GM23338 (cell line): ENCODE measurements at regions not wholly inside any gene's neighbourhood (a gene's known extent, or its start where the extent isn't known, plus 50 kb on each side); places are given as distances from the start of the nearest gene placed in this dataset.

Source experiments
- ATAC-seq: fragments of 200-7000 bp; cut with Tn5 transposase; 3 replicates; pipeline ENCODE4 v1.9.1; 2020
- DNase-seq: peaks from one replicate; pipeline ENCODE4 v3.0.0-alpha.2; 2015; ENCODE audit warnings: low spot score
- H2AFZ ChIP-seq: fragments of 200-600 bp; sonication (generic); 2 replicates; pipeline ENCODE4 v1.8.0; 2016; ENCODE audit warnings: antibody characterized with exemption, mild to moderate bottlenecking, moderate library complexity
- H3F3A ChIP-seq: fragments of 200-600 bp; sonication (generic); replicated peaks from 2 replicates; pipeline ENCODE4 v1.8.0; 2017; ENCODE audit warnings: antibody characterized with exemption, mixed run types, low read depth
- H3K27ac ChIP-seq: fragments of 200-600 bp; sonication (generic); 2 replicates; pipeline ENCODE4 v1.6.1; 2016; ENCODE audit warnings: low read depth
- H3K27me3 ChIP-seq: fragments of 200-600 bp; sonication (generic); 2 replicates; pipeline ENCODE4 v1.8.0; 2016; ENCODE audit warnings: mild to moderate bottlenecking, mixed run types, moderate library complexity; ENCODE audit not compliant: insufficient read depth
- H3K36me3 ChIP-seq: fragments of 200-600 bp; sonication (generic); 2 replicates; pipeline ENCODE4 v1.8.0; 2016; ENCODE audit warnings: mild to moderate bottlenecking; ENCODE audit not compliant: insufficient read depth
- H3K4me1 ChIP-seq: fragments of 200-600 bp; sonication (generic); 2 replicates; pipeline ENCODE4 v1.8.0; 2016; ENCODE audit warnings: mild to moderate bottlenecking, moderate library complexity; ENCODE audit not compliant: insufficient read depth
- H3K4me2 ChIP-seq: fragments of 200-600 bp; sonication (generic); 2 replicates; pipeline ENCODE4 v1.7.1; 2017; ENCODE audit warnings: mixed run types
- H3K4me3 ChIP-seq: fragments of 200-600 bp; sonication (generic); 2 replicates; pipeline ENCODE4 v1.6.1; 2016; ENCODE audit warnings: mixed run types
- H3K79me2 ChIP-seq: fragments of 200-600 bp; sonication (generic); replicated peaks from 2 replicates; pipeline ENCODE4 v1.8.0; 2017; ENCODE audit warnings: mild to moderate bottlenecking; ENCODE audit not compliant: insufficient read depth
- H3K9me2 ChIP-seq: fragments of 200-600 bp; sonication (generic); 2 replicates; pipeline ENCODE4 v1.8.0; 2017; ENCODE audit not compliant: insufficient read depth
- H4K20me1 ChIP-seq: fragments of 200-600 bp; sonication (generic); replicated peaks from 2 replicates; pipeline ENCODE4 v1.8.0; 2017; ENCODE audit warnings: mild to moderate bottlenecking; ENCODE audit not compliant: insufficient read depth
- H3K27ac Mint-ChIP-seq: 2 replicates; pipeline ENCODE4 v1.8.0; 2020; ENCODE audit warnings: inconsistent platforms, mild to moderate bottlenecking, moderate library complexity, mixed read lengths
- H3K27me3 Mint-ChIP-seq: 3 replicates; pipeline ENCODE4 v1.8.0; 2022; ENCODE audit warnings: low read depth, mild to moderate bottlenecking, moderate library complexity, mixed read lengths, inconsistent platforms; ENCODE audit not compliant: insufficient read depth, poor library complexity
- H3K36me3 Mint-ChIP-seq: 3 replicates; pipeline ENCODE4 v1.8.0; 2021; ENCODE audit warnings: low read depth, mild to moderate bottlenecking, inconsistent platforms, moderate library complexity, mixed read lengths
- H3K4me1 Mint-ChIP-seq: 3 replicates; pipeline ENCODE4 v1.8.0; 2020; ENCODE audit warnings: mild to moderate bottlenecking, inconsistent platforms, mixed read lengths
- H3K4me3 Mint-ChIP-seq: 3 replicates; pipeline ENCODE4 v1.8.0; 2021; ENCODE audit warnings: moderate library complexity, mild to moderate bottlenecking, inconsistent platforms, mixed read lengths
- H3K9me3 Mint-ChIP-seq: 3 replicates; pipeline ENCODE4 v1.8.0; 2020; ENCODE audit warnings: moderate library complexity, mild to moderate bottlenecking, inconsistent platforms, mixed read lengths
- CREB1 ChIP-seq: fragments of 250-450 bp; sonication (Bioruptor Pico); IDR thresholded peaks from 2 replicates; pipeline ENCODE4 v1.5.0; 2020; ENCODE audit warnings: low read depth, mild to moderate bottlenecking, moderate library complexity
- CTCF ChIP-seq, 2 experiments: fragments of 200-600 bp in 1 of 2; sonication (generic) in 1 of 2; conservative IDR thresholded peaks; 2 replicates each; pipeline versions ENCODE4 v1.5.1 to v1.6.1; 2016 to 2017; ENCODE audit warnings: antibody characterized with exemption in 2 of 2, low read depth in 2 of 2, mild to moderate bottlenecking in 2 of 2, moderate library complexity in 1 of 2
- ETS1 ChIP-seq: IDR thresholded peaks from 2 replicates; pipeline ENCODE4 v1.6.1; 2016; ENCODE audit warnings: antibody characterized with exemption
- EZH2 ChIP-seq: fragments of 200-600 bp; sonication (generic); IDR thresholded peaks from one replicate; pipeline ENCODE4 v1.8.0; 2017; ENCODE audit warnings: antibody characterized with exemption, mild to moderate bottlenecking, low read depth; ENCODE audit not compliant: unreplicated experiment
- NANOG ChIP-seq: IDR thresholded peaks from 2 replicates; pipeline ENCODE4 v1.6.1; 2016; ENCODE audit warnings: antibody characterized with exemption, borderline replicate concordance
- POLR2AphosphoS5 ChIP-seq: IDR thresholded peaks from 2 replicates; pipeline ENCODE4 v1.6.1; 2016; ENCODE audit warnings: antibody characterized with exemption, low read depth
- ZNF114 ChIP-seq: fragments of 250-450 bp; sonication (Bioruptor Pico); IDR thresholded peaks from 2 replicates; pipeline ENCODE4 v1.5.0; 2020; ENCODE audit warnings: mild to moderate bottlenecking, moderate library complexity
- ZNF331 ChIP-seq: fragments of 250-450 bp; sonication (Bioruptor Pico); IDR thresholded peaks from 2 replicates; pipeline ENCODE4 v1.5.0; 2020; ENCODE audit warnings: low read depth, mild to moderate bottlenecking, moderate library complexity
- ZNF462 ChIP-seq: fragments of 250-450 bp; sonication (Bioruptor Pico); IDR thresholded peaks from 2 replicates; pipeline ENCODE4 v1.5.0; 2020; ENCODE audit warnings: mild to moderate bottlenecking, moderate library complexity

- TF ChIP-seq ZNF462 (CRISPR knock-in tag) = no peak
These were observed 1137.0 kb downstream of the HACE1 start (continued) for GRCh38 chr6:103722683-103723082.

GRCh38 chr6:103721923-103722322 lies 1137.8 kb downstream of the HACE1 start:
- no peak for DNase-seq
- no peaks in the 10 kb centered on the region for H3K27me3 ChIP-seq
- Mint-ChIP-seq H3K4me1 (no peaks in the 10 kb centered on the region), H3K27ac (no peak overlapping the region), H3K9me3 (no peaks in the 10 kb centered on the region), H3K36me3 (no peaks in the 10 kb centered on the region), H3K4me3 (no peak overlapping the region), H3K27me3 (no peaks in the 10 kb centered on the region)
- no peaks in the 10 kb centered on the region for H3F3A ChIP-seq
- H3K4me2 ChIP-seq = no peak overlapping the region
- H3K36me3 ChIP-seq = no peaks in the 10 kb centered on the region
- H3K79me2 ChIP-seq = no peaks in the 10 kb centered on the region
- 0 out of 2 replicates have a peak, but pooled peaks cover 4% of the 10 kb centered on the region for H3K4me1 ChIP-seq
- H3K4me3 ChIP-seq = no peak overlapping the region
- no peak for ATAC-seq
- no peaks in the 10 kb centered on the region for H4K20me1 ChIP-seq
- H3K9me2 ChIP-seq = no peaks in the 10 kb centered on the region
- no peak overlapping the region for H2AFZ ChIP-seq
- H3K27ac ChIP-seq = no peak overlapping the region
- no peak for TF ChIP-seq CTCF (conservative IDR thresholded peaks at IDR 0.05; ENCODE audit: low read depth in 2 of 2)
- TF ChIP-seq ETS1 = no peak
- TF ChIP-seq CREB1 (CRISPR knock-in tag) = no peak
- TF ChIP-seq NANOG = no peak
- no peak for TF ChIP-seq EZH2
- TF ChIP-seq POLR2AphosphoS5 = no peak
- no peak for TF ChIP-seq ZNF331 (CRISPR knock-in tag)
- TF ChIP-seq ZNF114 = no peak
